HEK293 (cell line): ENCODE measurements at regions not wholly inside any gene's neighbourhood (a gene's known extent, or its start where the extent isn't known, plus 50 kb on each side); places are given as distances from the start of the nearest gene placed in this dataset.

Experiments used
- KLF9 ChIP-seq: fragments of 450-650 bp; formaldehyde crosslinking; IDR thresholded peaks from 2 replicates; pipeline ENCODE4 v1.5.1; 2016; ENCODE audit warnings: missing biosample characterization, missing genetic modification characterization, low read depth
- ZNF274 ChIP-seq, 2 experiments: fragments of 200-500 bp in 1 of 2; fragments of 450-650 bp in 1 of 2; sonication (Bioruptor generic) in 1 of 2; formaldehyde crosslinking in 1 of 2; IDR thresholded peaks; 2 replicates each; pipeline versions ENCODE4 v1.5.1 to v1.6.1; 2014 to 2016; ENCODE audit warnings: borderline replicate concordance in 1 of 2, inconsistent platforms in 1 of 2, low read length in 1 of 2, missing biosample characterization in 1 of 2, missing genetic modification characterization in 1 of 2

DNA sequence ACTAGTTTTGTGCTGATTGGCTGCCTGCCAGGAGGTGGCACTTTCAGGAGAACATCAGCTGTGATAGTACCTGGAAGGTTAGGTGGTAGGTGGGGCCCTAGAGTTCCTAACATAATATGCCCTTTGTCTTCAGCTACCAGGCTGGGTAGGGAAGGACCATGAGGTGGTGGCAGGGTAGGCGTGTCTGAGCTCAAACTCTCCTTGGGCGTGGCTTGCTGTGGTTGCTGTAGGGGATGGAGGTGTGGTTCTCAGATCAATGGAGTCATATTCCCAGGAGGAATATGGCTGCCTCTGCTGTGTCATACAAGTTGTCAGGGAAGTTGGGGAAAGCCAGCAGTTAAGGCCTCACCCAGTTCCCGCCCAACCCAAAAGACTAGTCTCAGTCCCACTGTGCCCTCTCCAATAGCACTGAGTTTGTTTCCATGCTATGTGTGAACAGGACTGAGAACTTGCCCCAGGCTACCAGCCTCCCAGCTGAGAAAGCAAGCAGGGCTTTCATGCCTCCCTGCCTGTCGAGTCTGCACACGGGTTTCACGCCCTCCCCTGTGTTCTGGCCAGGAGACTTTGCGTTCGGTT, 107.7 kb downstream of the CHCHD4 start:
- TF ChIP-seq ZNF274 (IDR thresholded peaks at IDR 0.05; ENCODE audit: low read length): no peak
- TF ChIP-seq ZNF274 (tag by site-specific recombination; IDR thresholded peaks at IDR 0.05; ENCODE audit: borderline replicate concordance): no peak
- TF ChIP-seq KLF9 (tag by site-specific recombination): no peak
